CD14-positive monocyte (primary cell): ENCODE measurements at regions not wholly inside any gene's neighbourhood (a gene's known extent, or its start where the extent isn't known, plus 50 kb on each side); places are given as distances from the start of the nearest gene placed in this dataset.
A peak's percentile ranks its signal among the peaks of the same experiment; 100 is the strongest.

Experiments used
- DNase-seq, 3 donors: peaks; one replicate each; pipeline ENCODE4 v3.0.0-alpha.2; 2011 to 2022
- H2AFZ ChIP-seq: 2 replicates; pipeline ENCODE4 v1.6.0; 2012; ENCODE audit warnings: mild to moderate bottlenecking, low read depth, low read length, inconsistent platforms; ENCODE audit not compliant: insufficient read depth, poor library complexity, severe bottlenecking
- H3K27ac ChIP-seq, 2 donors: 1 replicate in 1 of 2; 2 replicates in 1 of 2; pipeline ENCODE4 v1.5.1; 2012 to 2013; ENCODE audit warnings: low read length in 2 of 2, control low read depth in 1 of 2, inconsistent platforms in 1 of 2, low read depth in 1 of 2, mild to moderate bottlenecking in 1 of 2
- H3K27me3 ChIP-seq, 2 donors: one replicate each; pipeline versions ENCODE4 v1.6.0 to v1.6.1; 2011 to 2013; ENCODE audit warnings: low read length in 2 of 2; ENCODE audit not compliant: control insufficient read depth in 2 of 2, insufficient read depth in 2 of 2
- H3K36me3 ChIP-seq, 2 donors: replicated peaks in 1 of 2; 1 replicate in 1 of 2; 2 replicates in 1 of 2; pipeline versions ENCODE4 v1.5.1 to v1.6.1; 2012 to 2013; ENCODE audit warnings: low read length in 2 of 2, control low read depth in 1 of 2, inconsistent platforms in 1 of 2, mild to moderate bottlenecking in 1 of 2; ENCODE audit not compliant: insufficient read depth in 2 of 2, control insufficient read depth in 1 of 2
- H3K4me1 ChIP-seq, 2 donors: 1 replicate in 1 of 2; 2 replicates in 1 of 2; pipeline versions ENCODE4 v1.5.1 to v1.6.1; 2012 to 2013; ENCODE audit warnings: low read length in 2 of 2, control low read depth in 1 of 2, inconsistent platforms in 1 of 2, mild to moderate bottlenecking in 1 of 2, moderate library complexity in 1 of 2; ENCODE audit not compliant: insufficient read depth in 2 of 2, control insufficient read depth in 1 of 2
- H3K4me2 ChIP-seq: replicated peaks from 2 replicates; pipeline ENCODE3; 2012; ENCODE audit warnings: low read length, moderate library complexity, mild to moderate bottlenecking; ENCODE audit not compliant: poor library complexity, severe bottlenecking; ENCODE audit errors: extremely low read depth
- H3K4me3 ChIP-seq, 3 experiments: fragments of 200-600 bp in 1 of 3; sonication (generic) in 1 of 3; replicated peaks in 1 of 3; 1 replicate in 2 of 3; 2 replicates in 1 of 3; pipeline ENCODE4 v1.5.1; 2011 to 2013; ENCODE audit warnings: low read length in 3 of 3, mild to moderate bottlenecking in 3 of 3, control low read depth in 2 of 3, low read depth in 2 of 3, inconsistent platforms in 1 of 3, moderate library complexity in 1 of 3
- H3K79me2 ChIP-seq: 2 replicates; pipeline ENCODE4 v1.6.0; 2012; ENCODE audit warnings: mild to moderate bottlenecking, control low read depth, inconsistent platforms, low read length, moderate library complexity; ENCODE audit not compliant: insufficient read depth
- H3K9ac ChIP-seq: 2 replicates; pipeline ENCODE4 v1.6.0; 2017; ENCODE audit warnings: low read length, mild to moderate bottlenecking; ENCODE audit not compliant: insufficient read depth, poor library complexity, severe bottlenecking
- H3K9me3 ChIP-seq, 2 donors: replicated peaks in 1 of 2; 1 replicate in 1 of 2; 2 replicates in 1 of 2; pipeline versions ENCODE4 v1.5.1 to v1.6.1; 2012 to 2013; ENCODE audit warnings: low read length in 2 of 2, control low read depth in 1 of 2; ENCODE audit not compliant: control insufficient read depth in 1 of 2, insufficient read depth in 1 of 2
- H4K20me1 ChIP-seq: 2 replicates; pipeline ENCODE4 v1.6.0; 2012; ENCODE audit warnings: mild to moderate bottlenecking, low read length, control low read depth, moderate library complexity; ENCODE audit not compliant: insufficient read depth
- H3K27ac Mint-ChIP-seq, 7 donors: one replicate each; pipeline ENCODE4 v1.8.0; 2020; ENCODE audit warnings: mild to moderate bottlenecking in 7 of 7, mixed read lengths in 7 of 7, moderate library complexity in 6 of 7, inconsistent platforms in 2 of 7
- H3K27me3 Mint-ChIP-seq, 3 donors: one replicate each; pipeline ENCODE4 v1.8.0; 2021 to 2022; ENCODE audit warnings: low read depth in 3 of 3, mild to moderate bottlenecking in 3 of 3, mixed read lengths in 3 of 3, moderate library complexity in 3 of 3, inconsistent platforms in 1 of 3
- H3K36me3 Mint-ChIP-seq, 2 donors: one replicate each; pipeline ENCODE4 v1.8.0; 2020; ENCODE audit warnings: mixed read lengths in 2 of 2, inconsistent platforms in 1 of 2, mild to moderate bottlenecking in 1 of 2
- H3K4me1 Mint-ChIP-seq: one replicate; pipeline ENCODE4 v1.8.0; 2020; ENCODE audit warnings: mild to moderate bottlenecking, mixed read lengths
- H3K4me3 Mint-ChIP-seq, 2 donors: one replicate each; pipeline ENCODE4 v1.8.0; 2020; ENCODE audit warnings: mild to moderate bottlenecking in 2 of 2, mixed read lengths in 2 of 2, moderate library complexity in 1 of 2
- H3K9me3 Mint-ChIP-seq, 7 donors: one replicate each; pipeline ENCODE4 v1.8.0; 2020 to 2022; ENCODE audit warnings: mixed read lengths in 7 of 7, mild to moderate bottlenecking in 6 of 7, moderate library complexity in 6 of 7, inconsistent platforms in 2 of 7
- WGBS: methylation state at CpG from one replicate; pipeline ENCODE4 v1.1.5; 2013; ENCODE audit warnings: missing lambda C conversion rate; ENCODE audit not compliant: insufficient coverage; 5-methylcytosine and 5-hydroxymethylcytosine counted together
- intact Hi-C, 2 donors: fragments of 100-400 bp; cut with micrococcal nuclease; formaldehyde crosslinking; loops; one replicate each; pipeline versions ENCODE4 v1.15.0 to v1.15.1; 2023
- TF ChIP-seq, protein P1 (sequence below): fragments of 200-600 bp; IDR thresholded peaks from one replicate; pipeline ENCODE4 v1.8.0; 2022; ENCODE audit warnings: antibody characterized with exemption, mild to moderate bottlenecking

- Mint-ChIP-seq H3K9me3 (no peaks in the 10 kb centered on the region), H3K36me3 (no peaks in the 10 kb centered on the region), H3K27ac (no peak overlapping the region), H3K4me3 (no peak overlapping the region), H3K27me3 (no peaks in the 10 kb centered on the region), H3K4me1 (peaks cover 8% of the 10 kb centered on the region)
- peaks cover 2 to 5% of the 10 kb centered on the region in 2 donors for H3K4me1 ChIP-seq
- H3K4me2 ChIP-seq, result no peak overlapping the region
- no peaks in the 10 kb centered on the region for H4K20me1 ChIP-seq
- H3K9ac ChIP-seq, result no peak overlapping the region
- TF ChIP-seq, protein P1, sequence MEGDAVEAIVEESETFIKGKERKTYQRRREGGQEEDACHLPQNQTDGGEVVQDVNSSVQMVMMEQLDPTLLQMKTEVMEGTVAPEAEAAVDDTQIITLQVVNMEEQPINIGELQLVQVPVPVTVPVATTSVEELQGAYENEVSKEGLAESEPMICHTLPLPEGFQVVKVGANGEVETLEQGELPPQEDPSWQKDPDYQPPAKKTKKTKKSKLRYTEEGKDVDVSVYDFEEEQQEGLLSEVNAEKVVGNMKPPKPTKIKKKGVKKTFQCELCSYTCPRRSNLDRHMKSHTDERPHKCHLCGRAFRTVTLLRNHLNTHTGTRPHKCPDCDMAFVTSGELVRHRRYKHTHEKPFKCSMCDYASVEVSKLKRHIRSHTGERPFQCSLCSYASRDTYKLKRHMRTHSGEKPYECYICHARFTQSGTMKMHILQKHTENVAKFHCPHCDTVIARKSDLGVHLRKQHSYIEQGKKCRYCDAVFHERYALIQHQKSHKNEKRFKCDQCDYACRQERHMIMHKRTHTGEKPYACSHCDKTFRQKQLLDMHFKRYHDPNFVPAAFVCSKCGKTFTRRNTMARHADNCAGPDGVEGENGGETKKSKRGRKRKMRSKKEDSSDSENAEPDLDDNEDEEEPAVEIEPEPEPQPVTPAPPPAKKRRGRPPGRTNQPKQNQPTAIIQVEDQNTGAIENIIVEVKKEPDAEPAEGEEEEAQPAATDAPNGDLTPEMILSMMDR, result no peak
- H3K9me3 ChIP-seq, result no peaks in the 10 kb centered on the region
- H3K27me3 ChIP-seq, result no peaks in the 10 kb centered on the region
- WGBS, result 100% methylated on average over 1 of the region's 2 CpGs
- peak overlapping the region; percentile 30 for H2AFZ ChIP-seq
- intact Hi-C loops, result loop anchor here (2.0 to 5.0 kb wide), 3 partner anchors 287 to 833 kb away; partner anchors contain the start of gene VCAN (in 1 of the 2)
- H3K79me2 ChIP-seq, result no peaks in the 10 kb centered on the region
- H3K36me3 ChIP-seq, result no peaks in the 10 kb centered on the region
- no peak overlapping the region for H3K4me3 ChIP-seq
- no peak for DNase-seq
- H3K27ac ChIP-seq, result no peak overlapping the region
Measured at GRCh38 chr5:82639393-82640144, 361.4 kb upstream of the RPS23 start.

DNA sequence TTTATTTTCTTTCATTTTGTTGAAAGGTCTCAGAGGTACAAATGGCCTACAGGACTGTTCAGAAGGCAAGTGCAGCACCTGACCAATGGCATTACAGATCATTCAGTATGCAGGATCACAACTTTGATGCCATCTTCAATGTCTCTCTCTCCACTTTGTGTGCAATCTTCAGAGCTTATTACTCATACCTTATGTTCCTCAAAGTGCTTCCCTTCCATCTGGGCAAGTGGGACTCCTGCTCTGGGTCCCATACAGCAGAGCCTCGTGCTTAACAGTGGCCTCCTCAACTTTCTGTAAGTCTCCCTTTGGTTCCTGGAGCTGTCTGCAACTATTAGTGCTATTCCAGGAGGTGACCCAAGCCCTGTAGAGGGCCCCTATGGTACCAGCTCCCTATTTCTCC is 358.4 kb upstream of the RPS23 start:
- no peaks in the 10 kb centered on the region for H3K36me3 ChIP-seq
- Mint-ChIP-seq H3K27me3 (no peaks in the 10 kb centered on the region), H3K27ac (peak overlapping the region in 1 of 7 donors; percentile 59), H3K4me1 (peaks cover 7% of the 10 kb centered on the region), H3K4me3 (no peak overlapping the region), H3K36me3 (no peaks in the 10 kb centered on the region), H3K9me3 (peaks cover 0 to 7% (median 0%) of the 10 kb centered on the region in 7 donors)
- intact Hi-C loops, result no loop called here
- peak in 1 of 3 donors; percentile 6 for DNase-seq
- WGBS, result 69% methylated on average over 1 of the region's 1 CpG
- H3K9ac ChIP-seq, result no peak overlapping the region
- H4K20me1 ChIP-seq, result no peaks in the 10 kb centered on the region
- no peaks in the 10 kb centered on the region for H3K79me2 ChIP-seq
- H3K27ac ChIP-seq, result no peak overlapping the region
- H3K9me3 ChIP-seq, result no peaks in the 10 kb centered on the region
- no peak overlapping the region for H2AFZ ChIP-seq
- no peak overlapping the region for H3K4me3 ChIP-seq
- H3K27me3 ChIP-seq, result no peaks in the 10 kb centered on the region
- TF ChIP-seq, protein P1, result no peak
- H3K4me1 ChIP-seq, result peaks cover 2 to 4% of the 10 kb centered on the region in 2 donors
- no peak overlapping the region for H3K4me2 ChIP-seq
